D721Med (cell line): ENCODE measurements at regions not wholly inside any gene's neighbourhood (a gene's known extent, or its start where the extent isn't known, plus 50 kb on each side); places are given as distances from the start of the nearest gene placed in this dataset.
"Not testable (repeated sequence)": the region's sequence is repeated elsewhere in the genome, so short reads cannot be mapped to it uniquely, and the experiment has no call there.

ENCODE experiments used
- DNase-seq: peaks from one replicate; pipeline ENCODE4 v3.0.0; 2011; ENCODE audit warnings: low spot score; ENCODE audit not compliant: insufficient read length
- FAIRE-seq: peaks from 2 replicates; lab custom pipeline; 2011; peaks lifted over from hg19 to GRCh38; lab: Jason Lieb, UNC
- CTCF ChIP-seq: IDR thresholded peaks from 2 replicates; pipeline ENCODE4 v1.5.1; 2012; ENCODE audit warnings: mild to moderate bottlenecking, control low read depth; ENCODE audit not compliant: insufficient read depth; ENCODE audit errors: missing control alignments

- TF ChIP-seq CTCF = no peak
- no peak for DNase-seq
- no peak for FAIRE-seq
These were observed 391.3 kb upstream of the GYPC start for GRCh38 chr2:126264625-126265024.

GRCh38 chr2:126269911-126270310 is 386.0 kb upstream of the GYPC start:
- no peak for TF ChIP-seq CTCF
- DNase-seq (no peak), FAIRE-seq (no peak)

GRCh38 chr2:126270587-126270986 is 385.4 kb upstream of the GYPC start:
- FAIRE-seq = no peak
- no peak for TF ChIP-seq CTCF
- DNase-seq = no peak

- no peak for DNase-seq
- no peak for FAIRE-seq
- TF ChIP-seq CTCF = no peak
These were observed 383.6 kb upstream of the GYPC start for GRCh38 chr2:126272401-126272800.

- DNase-seq (no peak), FAIRE-seq (no peak)
- TF ChIP-seq CTCF = no peak
These were observed 380.9 kb upstream of the GYPC start for GRCh38 chr2:126275098-126275497.

GRCh38 chr2:126276268-126276667 is 379.7 kb upstream of the GYPC start:
- FAIRE-seq, DNase-seq: not testable (repeated sequence)

- FAIRE-seq = no peak
These were observed 367.6 kb upstream of the GYPC start for GRCh38 chr2:126288362-126288761.

GRCh38 chr2:126293962-126294361 is 362.0 kb upstream of the GYPC start:
- not testable (repeated sequence) for DNase-seq, FAIRE-seq

More at GRCh38 chr2:126288362-126288761, 367.6 kb upstream of the GYPC start:
- no peak for DNase-seq
- no peak for TF ChIP-seq CTCF
